Endothelial cell of umbilical vein (primary cell): ENCODE measurements at regions not wholly inside any gene's neighbourhood (a gene's known extent, or its start where the extent isn't known, plus 50 kb on each side); places are given as distances from the start of the nearest gene placed in this dataset.

ENCODE experiments used
- BruUV-seq: library from RNA; stranded (reverse); fragments of 400-500 nt; replicated peaks from 2 replicates; lab custom pipeline; 2021; lab: Mats Ljungman, UMichigan
- CTCF ChIA-PET: fragments of 300-600, 350-600 bp; sonication (Branson Sonifier 250); formaldehyde crosslinking; loops from one replicate; lab custom pipeline; 2021; ENCODE audit warnings: antibody characterized with exemption, inconsistent platforms; lab: Charles Lee
- POLR2A ChIA-PET: fragments of 300-600, 350-600 bp; sonication (Branson Sonifier 250); formaldehyde crosslinking; loops from one replicate; lab custom pipeline; 2021; ENCODE audit warnings: antibody characterized with exemption, inconsistent platforms; lab: Charles Lee
- DNase-seq: peaks from one replicate; pipeline ENCODE4 v3.0.0-alpha.2; 2011; ENCODE audit warnings: low read depth, low spot score
- FAIRE-seq: peaks from 2 replicates; lab custom pipeline; 2011; peaks lifted over from hg19 to GRCh38; lab: Jason Lieb, UNC
- H2AFZ ChIP-seq: 2 replicates; pipeline ENCODE4 v1.6.0; 2012; ENCODE audit warnings: low read depth, low read length, control low read depth, inconsistent platforms
- H3K27ac ChIP-seq: 2 replicates; pipeline ENCODE4 v1.5.1; 2011; ENCODE audit warnings: low read depth, mild to moderate bottlenecking, control low read depth, low read length, moderate library complexity; ENCODE audit not compliant: insufficient read depth
- H3K27me3 ChIP-seq, 2 experiments: 2 replicates each; pipeline versions ENCODE4 v1.6.0 to v1.6.1; 2011; ENCODE audit warnings: low read length in 2 of 2, mixed read lengths in 1 of 2; ENCODE audit not compliant: control insufficient read depth in 2 of 2, insufficient read depth in 2 of 2
- H3K36me3 ChIP-seq, 2 experiments: 2 replicates in 1 of 2; 3 replicates in 1 of 2; pipeline ENCODE4 v1.5.1; 2011; ENCODE audit warnings: low read length in 2 of 2, mild to moderate bottlenecking in 1 of 2, moderate library complexity in 1 of 2; ENCODE audit not compliant: control insufficient read depth in 2 of 2, insufficient read depth in 2 of 2; ENCODE audit errors: extremely low read depth in 1 of 2
- H3K4me1 ChIP-seq: 3 replicates; pipeline ENCODE4 v1.5.1; 2011; ENCODE audit warnings: mild to moderate bottlenecking, low read length; ENCODE audit not compliant: control insufficient read depth, insufficient read depth; ENCODE audit errors: extremely low read depth
- H3K4me2 ChIP-seq: 2 replicates; pipeline ENCODE4 v1.6.1; 2011; ENCODE audit warnings: low read length, control low read depth, mixed read lengths; ENCODE audit not compliant: insufficient read depth
- H3K4me3 ChIP-seq, 3 experiments: fragments of 200-600 bp in 1 of 3; sonication (generic), shearing (Covaris generic) in 1 of 3; replicated peaks in 1 of 3; 2 replicates each; pipeline ENCODE4 v1.5.1; 2011 to 2016; ENCODE audit warnings: control low read depth in 3 of 3, low read length in 3 of 3, mild to moderate bottlenecking in 2 of 3, inconsistent platforms in 1 of 3, low read depth in 1 of 3, moderate library complexity in 1 of 3; ENCODE audit not compliant: insufficient read depth in 1 of 3
- H3K79me2 ChIP-seq: 2 replicates; pipeline ENCODE4 v1.6.0; 2012; ENCODE audit warnings: low read length, inconsistent platforms; ENCODE audit not compliant: control insufficient read depth, insufficient read depth
- H3K9ac ChIP-seq: replicated peaks from 2 replicates; pipeline ENCODE3; 2011; ENCODE audit warnings: low read length, control low read depth; ENCODE audit not compliant: insufficient read depth; ENCODE audit errors: extremely low read depth
- H3K9me1 ChIP-seq: replicated peaks from 3 replicates; pipeline ENCODE4 v1.6.0; 2011; ENCODE audit warnings: mild to moderate bottlenecking, low read length; ENCODE audit not compliant: control insufficient read depth, insufficient read depth; ENCODE audit errors: extremely low read depth
- H3K9me3 ChIP-seq: replicated peaks from 2 replicates; pipeline ENCODE4 v1.5.1; 2012; ENCODE audit warnings: low read length, inconsistent platforms; ENCODE audit not compliant: control insufficient read depth, insufficient read depth
- H4K20me1 ChIP-seq: replicated peaks from 2 replicates; pipeline ENCODE3; 2011; ENCODE audit warnings: mild to moderate bottlenecking, low read length; ENCODE audit not compliant: control insufficient read depth, insufficient read depth; ENCODE audit errors: extremely low read depth
- EZH2 ChIP-seq: IDR thresholded peaks from 2 replicates; pipeline ENCODE4 v1.6.1; 2012; ENCODE audit warnings: borderline replicate concordance, low read depth, mild to moderate bottlenecking, moderate library complexity, low read length, inconsistent platforms; ENCODE audit not compliant: severe bottlenecking
- FOS ChIP-seq: IDR thresholded peaks from 2 replicates; pipeline ENCODE4 v1.6.1; 2011; ENCODE audit warnings: mild to moderate bottlenecking, low read length, moderate library complexity, borderline replicate concordance; ENCODE audit not compliant: insufficient read depth
- GATA2 ChIP-seq: IDR thresholded peaks from 2 replicates; pipeline ENCODE4 v1.7.0; 2011; ENCODE audit warnings: low read depth, mild to moderate bottlenecking, moderate library complexity, mixed read lengths, low read length; ENCODE audit not compliant: insufficient read length, insufficient read depth
- JUN ChIP-seq: IDR thresholded peaks from 2 replicates; pipeline ENCODE4 v1.6.1; 2011; ENCODE audit warnings: borderline replicate concordance, low read depth; ENCODE audit not compliant: insufficient read length, insufficient read depth
- MYC ChIP-seq: IDR thresholded peaks from one replicate; pipeline ENCODE4 v1.6.1; 2011; ENCODE audit warnings: mild to moderate bottlenecking, low read depth, low read length
- POLR2A ChIP-seq: IDR thresholded peaks from 2 replicates; pipeline ENCODE4 v1.6.1; 2012; ENCODE audit warnings: low read depth, mild to moderate bottlenecking, control low read depth, low read length
- POLR2AphosphoS5 ChIP-seq: IDR thresholded peaks from 2 replicates; pipeline ENCODE4 v1.6.1; 2012; ENCODE audit warnings: low read depth, mild to moderate bottlenecking, control low read depth, low read length, moderate library complexity; ENCODE audit not compliant: insufficient read depth
- dilution Hi-C: fragments of 300-500 bp; cut with MboI; formaldehyde crosslinking; loops from one replicate; pipeline ENCODE4 v1.15.0; 2019; ENCODE audit warnings: low sequenced_read_pairs; ENCODE audit not compliant: extremely low pct_ligation_motif_present
- intact Hi-C: fragments of 100-400 bp; cut with micrococcal nuclease; formaldehyde crosslinking; loops from one replicate; pipeline ENCODE4 v1.10.0; 2022
- TF ChIP-seq, protein P1 (sequence below): IDR thresholded peaks from 2 replicates; pipeline ENCODE4 v1.6.1; 2011; ENCODE audit not compliant: insufficient read depth, insufficient read length
- TF ChIP-seq, protein P2 (sequence below), 2 donors: IDR thresholded peaks; 1 replicate in 1 of 2; 2 replicates in 1 of 2; pipeline ENCODE4 v1.5.1; 2011; ENCODE audit warnings: low read length in 2 of 2, mild to moderate bottlenecking in 2 of 2, moderate library complexity in 2 of 2, control low read depth in 1 of 2, inconsistent platforms in 1 of 2, low read depth in 1 of 2; ENCODE audit not compliant: insufficient read depth in 1 of 2; ENCODE audit errors: extremely low read depth in 1 of 2

DNA sequence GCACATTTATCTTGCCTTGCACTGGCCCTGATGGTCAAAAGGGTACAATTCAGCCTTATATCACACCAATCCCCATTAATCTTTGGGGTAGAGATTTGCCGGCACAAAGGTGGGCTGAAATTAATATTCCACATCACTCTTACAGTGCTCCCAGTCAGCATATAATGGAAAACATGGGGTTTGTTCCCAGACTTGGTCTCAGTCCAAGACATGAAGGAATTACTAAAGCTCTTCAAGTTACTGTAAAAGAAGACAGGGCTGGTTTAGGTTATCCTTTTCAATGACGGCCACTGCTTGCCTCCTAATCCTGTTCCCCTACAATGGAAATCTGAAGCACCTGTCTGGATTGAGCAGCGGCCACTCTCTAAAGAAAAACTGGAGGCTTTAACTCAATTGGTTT is 160.7 kb downstream of the IER5 start:
- Histone ChIP-seq H3K4me1 (no peaks in the 10 kb centered on the region), H3K27me3 (no peaks in the 10 kb centered on the region), H3K36me3 (no peaks in the 10 kb centered on the region), H4K20me1 (no peaks in the 10 kb centered on the region), H3K9ac (no peak overlapping the region), H3K4me3 (no peak overlapping the region), H3K27ac (no peak overlapping the region), H3K4me2 (no peak overlapping the region), H3K9me1 (no peaks in the 10 kb centered on the region), H2AFZ (no peak overlapping the region), H3K9me3 (no peaks in the 10 kb centered on the region), H3K79me2 (no peaks in the 10 kb centered on the region)
- TF ChIP-seq GATA2 (no peak), POLR2AphosphoS5 (no peak), MYC (no peak), JUN (no peak), EZH2 (no peak), FOS (no peak), POLR2A (no peak)
- TF ChIP-seq, protein P1, sequence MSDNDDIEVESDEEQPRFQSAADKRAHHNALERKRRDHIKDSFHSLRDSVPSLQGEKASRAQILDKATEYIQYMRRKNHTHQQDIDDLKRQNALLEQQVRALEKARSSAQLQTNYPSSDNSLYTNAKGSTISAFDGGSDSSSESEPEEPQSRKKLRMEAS = no peak
- TF ChIP-seq, protein P2, sequence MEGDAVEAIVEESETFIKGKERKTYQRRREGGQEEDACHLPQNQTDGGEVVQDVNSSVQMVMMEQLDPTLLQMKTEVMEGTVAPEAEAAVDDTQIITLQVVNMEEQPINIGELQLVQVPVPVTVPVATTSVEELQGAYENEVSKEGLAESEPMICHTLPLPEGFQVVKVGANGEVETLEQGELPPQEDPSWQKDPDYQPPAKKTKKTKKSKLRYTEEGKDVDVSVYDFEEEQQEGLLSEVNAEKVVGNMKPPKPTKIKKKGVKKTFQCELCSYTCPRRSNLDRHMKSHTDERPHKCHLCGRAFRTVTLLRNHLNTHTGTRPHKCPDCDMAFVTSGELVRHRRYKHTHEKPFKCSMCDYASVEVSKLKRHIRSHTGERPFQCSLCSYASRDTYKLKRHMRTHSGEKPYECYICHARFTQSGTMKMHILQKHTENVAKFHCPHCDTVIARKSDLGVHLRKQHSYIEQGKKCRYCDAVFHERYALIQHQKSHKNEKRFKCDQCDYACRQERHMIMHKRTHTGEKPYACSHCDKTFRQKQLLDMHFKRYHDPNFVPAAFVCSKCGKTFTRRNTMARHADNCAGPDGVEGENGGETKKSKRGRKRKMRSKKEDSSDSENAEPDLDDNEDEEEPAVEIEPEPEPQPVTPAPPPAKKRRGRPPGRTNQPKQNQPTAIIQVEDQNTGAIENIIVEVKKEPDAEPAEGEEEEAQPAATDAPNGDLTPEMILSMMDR (IDR thresholded peaks at IDR 0.05; ENCODE audit: extremely low read depth in 1 of 2, insufficient read depth in 1 of 2, low read depth in 1 of 2, low read length in 2 of 2) = no peak
- BruUV-seq = no TSS peak
- intact Hi-C loops (no loop called here), dilution Hi-C loops (no loop called here)
- CTCF ChIA-PET = no interaction called here
- FAIRE-seq (no peak), DNase-seq (no peak)
- POLR2A ChIA-PET = no interaction called here
